Body of pancreas (tissue), 4 donors: ENCODE measurements at regions not wholly inside any gene's neighbourhood (a gene's known extent, or its start where the extent isn't known, plus 50 kb on each side); places are given as distances from the start of the nearest gene placed in this dataset.

ENCODE experiments used
- ATAC-seq: fragments of 150-250 bp; one replicate; pipeline ENCODE4 v1.9.1; 2016
- DNase-seq, 4 donors: peaks; one replicate each; pipeline ENCODE4 v3.0.0-alpha.2; 2019
- H3K27ac ChIP-seq, 4 donors: fragments of 200-600 bp; sonication (generic); 1 replicate in 3 of 4; 2 replicates in 1 of 4; pipeline versions ENCODE4 v1.5.1 to v1.6.1; 2016 to 2019; ENCODE audit warnings: mild to moderate bottlenecking in 1 of 4, mixed read lengths in 1 of 4, moderate library complexity in 1 of 4
- H3K27me3 ChIP-seq, 2 donors: fragments of 200-600 bp; sonication (generic); one replicate each; pipeline ENCODE4 v1.6.0; 2016; ENCODE audit warnings: mild to moderate bottlenecking in 1 of 2
- H3K36me3 ChIP-seq, 2 donors: fragments of 200-600 bp; sonication (generic); replicated peaks in 1 of 2; 2 replicates each; pipeline ENCODE4 v1.5.1; 2016; ENCODE audit warnings: low read depth in 2 of 2; ENCODE audit not compliant: insufficient read depth in 1 of 2
- H3K4me1 ChIP-seq: fragments of 200-600 bp; sonication (generic); one replicate; pipeline ENCODE4 v1.6.0; 2016
- H3K4me3 ChIP-seq, 2 donors: fragments of 200-600 bp; sonication (generic); 1 replicate in 1 of 2; 2 replicates in 1 of 2; pipeline ENCODE4 v1.5.1; 2016 to 2019
- H3K9me3 ChIP-seq, 3 donors: fragments of 200-600 bp; sonication (generic); 1 replicate in 2 of 3; 2 replicates in 1 of 3; pipeline ENCODE4 v1.5.1; 2016
- POLR2A ChIP-seq, 3 donors: fragments of 450-650 bp; IDR thresholded peaks; one replicate each; pipeline ENCODE4 v1.6.1; 2016; ENCODE audit warnings: antibody characterized with exemption in 3 of 3, mild to moderate bottlenecking in 2 of 3
- whole genome bisulfite sequencing, 2 donors: methylation state at CpG; one replicate each; pipeline ENCODE4 v1.1.5; 2017; 5-methylcytosine and 5-hydroxymethylcytosine counted together
- intact Hi-C: fragments of 100-400 bp; cut with DNase I; formaldehyde crosslinking; loops from one replicate; pipeline ENCODE4 v1.15.1; 2023
- TF ChIP-seq, protein P1 (sequence below), 7 experiments: fragments of 450-650 bp in 4 of 7; fragments of 200-600 bp in 3 of 7; sonication (generic) in 3 of 7; IDR thresholded peaks; one replicate each; pipeline ENCODE4 v1.5.1; 2016 to 2019; ENCODE audit warnings: antibody characterized with exemption in 7 of 7

DNA sequence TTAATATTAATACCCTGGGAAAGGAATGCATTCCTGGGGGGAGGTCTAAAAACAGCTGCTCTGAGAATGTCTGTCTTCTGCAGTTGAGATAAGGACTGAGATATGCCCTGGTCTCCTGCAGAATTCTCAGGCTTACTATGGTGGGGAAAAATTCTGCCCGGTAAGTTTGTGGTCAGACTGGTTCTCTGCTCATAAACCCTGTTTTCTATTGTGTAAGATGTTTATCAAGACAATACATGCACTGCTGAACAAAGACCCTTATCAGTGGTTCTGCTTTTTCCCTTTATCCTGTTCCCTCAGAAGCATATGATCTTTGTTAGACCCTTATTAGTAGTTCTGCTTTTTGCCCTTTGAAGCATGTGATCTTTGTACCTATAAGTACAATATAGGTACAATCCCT is 494.6 kb downstream of the CNTN6 start:
- Histone ChIP-seq H3K36me3 (no peaks in the 10 kb centered on the region), H3K4me1 (no peaks in the 10 kb centered on the region), H3K27me3 (no peaks in the 10 kb centered on the region), H3K4me3 (no peak overlapping the region), H3K9me3 (peaks cover 0 to 6% (median 0%) of the 10 kb centered on the region in 3 donors), H3K27ac (no peak overlapping the region)
- TF ChIP-seq POLR2A (IDR thresholded peaks at IDR 0.05), result no peak
- TF ChIP-seq, protein P1, sequence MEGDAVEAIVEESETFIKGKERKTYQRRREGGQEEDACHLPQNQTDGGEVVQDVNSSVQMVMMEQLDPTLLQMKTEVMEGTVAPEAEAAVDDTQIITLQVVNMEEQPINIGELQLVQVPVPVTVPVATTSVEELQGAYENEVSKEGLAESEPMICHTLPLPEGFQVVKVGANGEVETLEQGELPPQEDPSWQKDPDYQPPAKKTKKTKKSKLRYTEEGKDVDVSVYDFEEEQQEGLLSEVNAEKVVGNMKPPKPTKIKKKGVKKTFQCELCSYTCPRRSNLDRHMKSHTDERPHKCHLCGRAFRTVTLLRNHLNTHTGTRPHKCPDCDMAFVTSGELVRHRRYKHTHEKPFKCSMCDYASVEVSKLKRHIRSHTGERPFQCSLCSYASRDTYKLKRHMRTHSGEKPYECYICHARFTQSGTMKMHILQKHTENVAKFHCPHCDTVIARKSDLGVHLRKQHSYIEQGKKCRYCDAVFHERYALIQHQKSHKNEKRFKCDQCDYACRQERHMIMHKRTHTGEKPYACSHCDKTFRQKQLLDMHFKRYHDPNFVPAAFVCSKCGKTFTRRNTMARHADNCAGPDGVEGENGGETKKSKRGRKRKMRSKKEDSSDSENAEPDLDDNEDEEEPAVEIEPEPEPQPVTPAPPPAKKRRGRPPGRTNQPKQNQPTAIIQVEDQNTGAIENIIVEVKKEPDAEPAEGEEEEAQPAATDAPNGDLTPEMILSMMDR (IDR thresholded peaks at IDR 0.05), result no peak
- ATAC-seq (no peak), DNase-seq (no peak)
- WGBS, 2 donors, result 27 to 29% methylated on average over 1 of the region's 1 CpG
- intact Hi-C loops, result no loop called here

DNA sequence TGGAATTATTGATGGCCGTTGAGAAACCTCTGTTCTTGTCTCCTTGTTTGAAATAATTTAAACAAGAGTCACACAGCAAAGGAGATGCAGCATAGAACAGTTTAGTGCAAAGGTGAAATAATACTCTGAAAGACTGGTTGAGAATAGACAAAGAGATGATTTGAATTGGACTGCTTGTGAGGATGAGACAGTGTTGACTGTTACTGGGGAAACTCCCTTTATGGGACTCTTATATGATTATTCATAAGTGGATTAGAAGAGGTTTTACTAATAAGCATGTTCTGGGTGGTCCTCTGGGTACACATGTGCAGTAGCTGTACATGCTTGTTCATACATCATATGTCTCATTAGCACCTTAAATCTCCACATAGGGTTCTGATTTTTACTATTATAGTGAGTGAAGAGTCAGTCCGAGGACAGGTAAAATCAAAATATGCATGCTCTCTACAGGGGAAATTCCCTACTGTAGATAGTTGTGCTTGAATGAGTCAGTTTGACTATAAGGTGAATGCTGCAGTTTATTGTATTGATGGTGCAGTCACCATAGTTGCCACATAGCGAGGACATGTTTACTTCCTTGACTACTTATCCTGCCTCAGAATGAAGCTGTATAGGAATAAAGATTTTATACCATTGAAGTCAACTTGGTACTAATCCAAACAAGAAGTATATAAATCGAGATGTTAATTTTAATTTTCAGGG is 498.7 kb downstream of the CNTN6 start:
- no peak for ATAC-seq
- H3K27me3 ChIP-seq, result no peaks in the 10 kb centered on the region

DNA sequence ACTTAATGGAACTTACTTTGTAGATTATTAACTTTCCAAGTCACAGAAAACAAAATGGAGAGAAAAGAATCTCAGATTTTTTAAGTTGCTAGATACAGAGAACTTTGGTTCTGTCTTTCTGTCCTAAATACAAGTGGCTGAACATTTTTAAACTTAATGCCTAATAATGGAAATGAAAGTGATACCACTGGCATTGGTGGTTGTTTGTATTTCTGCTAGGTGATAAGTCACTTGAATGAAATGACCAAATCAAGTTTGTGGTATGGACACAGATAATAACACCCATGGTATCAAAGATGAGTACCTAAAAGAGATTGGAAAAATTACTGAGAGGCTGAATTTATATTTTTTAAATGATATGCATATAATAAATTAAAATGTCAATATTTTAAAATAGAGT is 502.1 kb downstream of the CNTN6 start:
- no peaks in the 10 kb centered on the region for H3K9me3 ChIP-seq
- no peaks in the 10 kb centered on the region for H3K4me1 ChIP-seq
- intact Hi-C loops, result no loop called here
- no peak overlapping the region for H3K27ac ChIP-seq
- DNase-seq, result no peak
- TF ChIP-seq, protein P1 (IDR thresholded peaks at IDR 0.05), result no peak
- no peak for TF ChIP-seq POLR2A (IDR thresholded peaks at IDR 0.05)
- H3K4me3 ChIP-seq, result no peak overlapping the region
- H3K27me3 ChIP-seq, result no peaks in the 10 kb centered on the region
- H3K36me3 ChIP-seq, result no peaks in the 10 kb centered on the region
- no peak for ATAC-seq

More for the DNA sequence above, 498.7 kb downstream of the CNTN6 start:
- no peak for TF ChIP-seq POLR2A (IDR thresholded peaks at IDR 0.05)
- no peak overlapping the region for H3K27ac ChIP-seq
- peaks cover 0 to 6% (median 0%) of the 10 kb centered on the region in 3 donors for H3K9me3 ChIP-seq
- WGBS, 2 donors, result 41 to 49% methylated on average over 4 of the region's 4 CpGs
- H3K36me3 ChIP-seq, result no peaks in the 10 kb centered on the region
- DNase-seq, result no peak
- H3K4me1 ChIP-seq, result no peaks in the 10 kb centered on the region
- intact Hi-C loops, result no loop called here
- no peak overlapping the region for H3K4me3 ChIP-seq

DNA sequence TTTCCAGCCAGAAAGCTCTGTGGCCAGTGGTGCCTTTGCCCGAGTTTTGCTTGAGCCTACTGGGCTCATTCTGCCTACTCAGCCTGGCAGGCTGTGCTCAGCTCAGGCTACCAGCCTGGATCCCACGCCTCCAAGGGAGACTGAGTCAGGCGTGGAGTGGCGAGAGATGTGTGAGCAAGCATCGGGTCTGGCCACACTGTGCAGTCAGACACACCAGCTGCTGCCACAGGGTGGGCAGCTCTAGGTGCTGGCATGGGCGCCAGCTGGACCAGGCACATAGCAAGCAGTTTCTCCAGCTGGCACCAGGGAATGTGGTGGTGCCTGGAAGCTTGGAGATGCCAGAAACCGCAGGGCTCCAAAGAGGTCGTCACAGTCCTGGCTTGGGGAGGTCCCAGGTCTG is 498.5 kb upstream of the CNTN4 start:
- DNase-seq, result no peak
- Histone ChIP-seq H3K27ac (no peak overlapping the region), H3K4me1 (no peaks in the 10 kb centered on the region), H3K9me3 (no peaks in the 10 kb centered on the region), H3K27me3 (no peaks in the 10 kb centered on the region), H3K36me3 (no peaks in the 10 kb centered on the region), H3K4me3 (no peak overlapping the region)
- 70 to 75% methylated on average over 7 to 8 of the region's 8 CpGs for WGBS, 2 donors
- intact Hi-C loops, result no loop called here
- no peak for TF ChIP-seq POLR2A (IDR thresholded peaks at IDR 0.05)
- TF ChIP-seq, protein P1 (IDR thresholded peaks at IDR 0.05), result no peak
- ATAC-seq, result no peak

DNA sequence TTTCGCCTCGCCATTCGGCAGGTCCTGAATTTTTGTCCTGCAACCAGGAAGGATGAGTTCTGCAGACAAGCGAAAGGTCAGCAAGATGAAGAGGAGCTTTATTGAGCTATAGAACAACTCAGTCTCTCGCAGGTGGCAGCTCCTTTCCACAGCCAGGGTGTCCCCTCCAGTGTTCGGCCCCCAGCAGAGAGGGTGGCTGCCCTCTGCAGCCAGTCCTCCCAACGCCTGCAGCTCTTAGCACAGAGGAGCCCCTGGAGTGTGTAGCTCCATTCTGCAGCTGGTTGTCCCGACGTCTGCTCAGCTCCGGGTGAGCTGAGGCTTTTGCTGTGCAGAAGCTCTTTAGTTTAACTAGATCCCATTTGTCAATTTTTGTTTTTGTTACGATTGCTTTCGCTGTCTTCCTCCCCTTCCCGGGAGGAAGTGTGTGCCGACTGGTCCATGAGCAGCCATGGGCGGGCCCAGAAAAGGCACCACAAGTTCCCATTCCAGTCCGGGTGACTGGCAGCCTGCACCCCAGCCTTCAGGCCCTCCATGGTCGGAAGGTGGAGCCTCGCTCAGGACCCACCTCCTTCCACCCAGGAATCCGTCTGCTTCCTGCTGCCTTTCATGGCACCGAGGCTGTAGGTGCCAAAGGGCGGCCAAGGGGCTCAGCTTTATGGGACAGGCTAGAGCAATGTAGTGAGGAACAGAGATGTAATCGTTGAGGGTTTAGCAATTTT is 497.8 kb upstream of the CNTN4 start:
- intact Hi-C loops, result no loop called here
- Histone ChIP-seq H3K36me3 (no peaks in the 10 kb centered on the region), H3K4me3 (no peak overlapping the region), H3K27ac (no peak overlapping the region), H3K4me1 (no peaks in the 10 kb centered on the region), H3K9me3 (no peaks in the 10 kb centered on the region), H3K27me3 (no peaks in the 10 kb centered on the region)
- no peak for TF ChIP-seq POLR2A (IDR thresholded peaks at IDR 0.05)
- TF ChIP-seq, protein P1 (IDR thresholded peaks at IDR 0.05), result no peak
- ATAC-seq (no peak), DNase-seq (no peak)
- 74 to 82% methylated on average over 19 to 22 of the region's 22 CpGs for WGBS, 2 donors
